Tibial artery (tissue), 4 donors: ENCODE measurements at regions not wholly inside any gene's neighbourhood (a gene's known extent, or its start where the extent isn't known, plus 50 kb on each side); places are given as distances from the start of the nearest gene placed in this dataset.

ENCODE experiments used
- DNase-seq, 2 donors: peaks; one replicate each; pipeline ENCODE4 v3.0.0-alpha.2; 2019
- H3K27ac ChIP-seq, 2 donors: fragments of 200-600 bp; sonication (generic) in 1 of 2; 1 replicate in 1 of 2; 2 replicates in 1 of 2; pipeline ENCODE4 v1.5.1; 2018 to 2019; ENCODE audit warnings: mild to moderate bottlenecking in 1 of 2
- H3K27me3 ChIP-seq, 2 donors: fragments of 200-600 bp; sonication (generic) in 1 of 2; one replicate each; pipeline versions ENCODE4 v1.5.1 to v1.6.0; 2016 to 2019
- H3K36me3 ChIP-seq, 3 donors: fragments of 200-600 bp; sonication (generic) in 2 of 3; one replicate each; pipeline ENCODE4 v1.5.1; 2016 to 2019; ENCODE audit warnings: mild to moderate bottlenecking in 2 of 3
- H3K4me1 ChIP-seq, 4 donors: fragments of 200-600 bp; sonication (generic) in 2 of 4; 1 replicate in 3 of 4; 2 replicates in 1 of 4; pipeline ENCODE4 v1.5.1; 2016 to 2019
- H3K4me3 ChIP-seq, 2 donors: fragments of 200-600 bp; sonication (generic) in 1 of 2; 1 replicate in 1 of 2; 2 replicates in 1 of 2; pipeline ENCODE4 v1.5.1; 2018 to 2019; ENCODE audit warnings: mild to moderate bottlenecking in 2 of 2
- H3K9me3 ChIP-seq, 3 donors: fragments of 200-600 bp; sonication (generic) in 1 of 3; one replicate each; pipeline ENCODE4 v1.5.1; 2016 to 2019
- intact Hi-C: fragments of 100-400 bp; cut with DNase I; formaldehyde crosslinking; loops from one replicate; pipeline ENCODE4 v1.15.0; 2023; ENCODE audit warnings: low total_unique reads
- TF ChIP-seq, protein P1 (sequence below), 2 experiments: fragments of 200-600 bp in 1 of 2; fragments of 450-650 bp in 1 of 2; IDR thresholded peaks; one replicate each; pipeline ENCODE4 v1.5.1; 2017 to 2019; ENCODE audit warnings: antibody characterized with exemption in 2 of 2, mild to moderate bottlenecking in 1 of 2, moderate library complexity in 1 of 2

DNA sequence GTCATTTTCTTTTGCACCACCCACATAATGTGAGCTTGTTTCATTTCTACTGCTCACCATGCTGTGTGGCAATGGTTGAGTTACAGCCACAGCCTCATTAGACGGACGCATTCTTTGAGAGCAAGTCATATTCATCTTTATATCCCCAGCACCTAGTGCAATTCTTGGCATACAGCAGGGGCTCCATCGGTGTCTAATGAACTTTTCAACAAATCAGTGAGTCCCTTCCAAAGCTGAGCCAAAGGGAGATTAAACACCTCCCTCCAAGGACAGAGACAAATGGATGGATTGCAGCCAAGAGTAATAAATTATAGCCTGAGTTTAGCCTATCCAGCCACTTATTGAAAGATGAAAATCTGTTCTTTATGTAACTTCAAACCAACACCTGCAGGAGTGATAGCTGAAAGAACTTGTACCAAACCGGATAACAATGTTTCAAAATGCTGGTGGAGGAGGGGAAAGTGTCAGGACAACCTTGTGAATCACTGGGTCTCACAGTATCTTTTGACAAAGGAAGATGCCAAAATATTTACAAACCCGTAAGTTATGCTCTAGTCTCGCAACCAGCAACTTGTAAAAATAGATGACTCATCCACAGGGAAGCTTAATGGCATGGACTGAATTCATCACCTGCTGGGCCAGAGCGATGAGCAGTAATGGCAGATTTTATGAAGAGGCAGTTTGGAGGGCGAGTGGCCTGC lies 139.0 kb downstream of the PXDC1 start:
- intact Hi-C loops = no loop called here
- TF ChIP-seq, protein P1, sequence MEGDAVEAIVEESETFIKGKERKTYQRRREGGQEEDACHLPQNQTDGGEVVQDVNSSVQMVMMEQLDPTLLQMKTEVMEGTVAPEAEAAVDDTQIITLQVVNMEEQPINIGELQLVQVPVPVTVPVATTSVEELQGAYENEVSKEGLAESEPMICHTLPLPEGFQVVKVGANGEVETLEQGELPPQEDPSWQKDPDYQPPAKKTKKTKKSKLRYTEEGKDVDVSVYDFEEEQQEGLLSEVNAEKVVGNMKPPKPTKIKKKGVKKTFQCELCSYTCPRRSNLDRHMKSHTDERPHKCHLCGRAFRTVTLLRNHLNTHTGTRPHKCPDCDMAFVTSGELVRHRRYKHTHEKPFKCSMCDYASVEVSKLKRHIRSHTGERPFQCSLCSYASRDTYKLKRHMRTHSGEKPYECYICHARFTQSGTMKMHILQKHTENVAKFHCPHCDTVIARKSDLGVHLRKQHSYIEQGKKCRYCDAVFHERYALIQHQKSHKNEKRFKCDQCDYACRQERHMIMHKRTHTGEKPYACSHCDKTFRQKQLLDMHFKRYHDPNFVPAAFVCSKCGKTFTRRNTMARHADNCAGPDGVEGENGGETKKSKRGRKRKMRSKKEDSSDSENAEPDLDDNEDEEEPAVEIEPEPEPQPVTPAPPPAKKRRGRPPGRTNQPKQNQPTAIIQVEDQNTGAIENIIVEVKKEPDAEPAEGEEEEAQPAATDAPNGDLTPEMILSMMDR (IDR thresholded peaks at IDR 0.05) = no peak
- H3K36me3 ChIP-seq = no peaks in the 10 kb centered on the region
- H3K27me3 ChIP-seq = no peaks in the 10 kb centered on the region
- H3K9me3 ChIP-seq = no peaks in the 10 kb centered on the region
- H3K27ac ChIP-seq = no peak overlapping the region
- DNase-seq = no peak
- H3K4me1 ChIP-seq = no peaks in the 10 kb centered on the region
- no peak overlapping the region for H3K4me3 ChIP-seq

DNA sequence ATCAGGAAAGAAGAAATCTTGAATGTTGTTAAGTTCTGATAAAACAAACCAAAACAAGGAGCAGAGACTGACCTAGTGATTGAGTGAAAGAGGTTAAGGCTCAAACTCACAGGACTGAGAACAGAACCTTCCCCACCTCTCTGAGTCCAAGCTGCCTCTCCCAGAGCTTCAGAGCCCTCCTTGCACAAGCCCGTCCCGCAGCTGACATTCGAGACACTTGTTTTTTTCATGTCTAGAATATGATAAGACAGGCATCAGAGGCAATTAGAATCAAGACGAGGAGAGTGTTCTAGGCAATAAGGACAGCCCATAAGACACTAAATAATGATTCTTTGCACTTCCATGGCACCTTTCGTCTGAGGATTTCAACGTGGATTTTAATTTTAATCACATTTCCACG lies 140.6 kb downstream of the PXDC1 start:
- H3K9me3 ChIP-seq = no peaks in the 10 kb centered on the region
- no peaks in the 10 kb centered on the region for H3K36me3 ChIP-seq
- H3K27me3 ChIP-seq = no peaks in the 10 kb centered on the region
- no peaks in the 10 kb centered on the region for H3K4me1 ChIP-seq
- no peak overlapping the region for H3K27ac ChIP-seq
- no peak overlapping the region for H3K4me3 ChIP-seq
- no peak for DNase-seq
- TF ChIP-seq, protein P1 (IDR thresholded peaks at IDR 0.05) = no peak
- intact Hi-C loops = no loop called here

DNA sequence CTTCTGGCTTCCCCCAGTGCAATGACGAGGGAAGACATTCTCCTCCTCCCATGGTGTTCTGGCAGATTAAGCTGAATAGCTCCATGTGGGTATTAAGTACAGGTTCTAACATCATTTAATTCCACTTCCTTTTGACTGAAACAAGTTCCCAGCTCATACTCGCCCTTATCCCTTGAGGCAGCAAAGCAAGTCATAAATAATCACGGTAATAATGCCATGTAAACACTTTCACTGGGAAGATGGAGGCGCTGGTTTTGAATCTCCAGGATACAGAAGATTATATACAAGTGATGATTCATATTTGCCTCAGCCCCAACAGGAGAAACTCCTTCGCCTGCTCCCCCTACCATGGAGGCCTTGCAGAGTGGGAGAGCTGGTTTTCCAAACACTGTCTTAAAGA lies 141.3 kb downstream of the PXDC1 start:
- H3K36me3 ChIP-seq = no peaks in the 10 kb centered on the region
- H3K4me3 ChIP-seq = no peak overlapping the region
- no peaks in the 10 kb centered on the region for H3K9me3 ChIP-seq
- no peaks in the 10 kb centered on the region for H3K4me1 ChIP-seq
- no peaks in the 10 kb centered on the region for H3K27me3 ChIP-seq
- intact Hi-C loops = no loop called here
- DNase-seq = no peak
- H3K27ac ChIP-seq = no peak overlapping the region
- TF ChIP-seq, protein P1 (IDR thresholded peaks at IDR 0.05) = no peak

DNA sequence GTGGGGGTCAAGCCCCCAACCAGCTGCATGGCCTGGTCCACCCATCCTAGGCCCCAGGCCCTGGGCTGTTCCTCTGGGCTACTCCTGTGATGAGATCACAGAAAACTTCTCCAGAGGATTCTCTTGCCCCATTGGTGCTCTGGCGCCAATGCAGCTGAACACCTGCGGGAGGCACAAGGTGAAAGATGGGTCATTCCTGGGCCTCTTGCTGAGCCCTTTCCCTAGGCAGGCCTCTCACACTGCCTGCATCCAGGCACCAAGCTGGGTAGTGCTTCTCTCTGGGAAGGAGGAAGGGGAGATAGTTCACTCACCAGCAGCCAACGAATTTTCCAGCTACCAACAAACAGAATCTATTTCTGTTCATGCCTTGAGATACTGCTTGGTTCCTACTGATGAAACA lies 142.1 kb downstream of the PXDC1 start:
- H3K27me3 ChIP-seq = no peaks in the 10 kb centered on the region
- no peaks in the 10 kb centered on the region for H3K9me3 ChIP-seq
- TF ChIP-seq, protein P1 (IDR thresholded peaks at IDR 0.05) = no peak
- no peak overlapping the region for H3K27ac ChIP-seq
- DNase-seq = no peak
- no peaks in the 10 kb centered on the region for H3K36me3 ChIP-seq
- H3K4me1 ChIP-seq = no peaks in the 10 kb centered on the region
- intact Hi-C loops = no loop called here
- no peak overlapping the region for H3K4me3 ChIP-seq

DNA sequence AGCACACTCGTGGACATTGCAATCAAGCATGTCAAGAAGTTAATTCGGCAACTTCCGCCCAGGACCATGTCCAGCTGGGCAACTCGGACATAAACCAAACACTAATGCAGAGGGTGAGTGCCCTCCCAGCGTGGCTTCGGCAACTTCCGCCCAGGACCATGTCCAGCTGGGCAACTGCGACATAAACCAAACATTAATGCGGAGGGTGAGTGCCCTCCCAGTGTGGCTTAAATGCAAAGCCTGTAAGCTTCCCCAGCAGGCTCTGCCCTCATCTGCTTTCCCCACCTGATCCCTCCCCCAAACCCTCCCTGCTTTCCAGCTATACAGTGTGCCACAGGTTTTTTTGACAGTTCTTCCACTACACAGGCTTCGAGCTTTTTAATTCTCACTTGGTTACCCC lies 143.4 kb downstream of the PXDC1 start:
- TF ChIP-seq, protein P1 (IDR thresholded peaks at IDR 0.05) = no peak
- Histone ChIP-seq H3K4me3 (no peak overlapping the region), H3K27me3 (no peaks in the 10 kb centered on the region), H3K27ac (no peak overlapping the region), H3K9me3 (no peaks in the 10 kb centered on the region), H3K36me3 (no peaks in the 10 kb centered on the region), H3K4me1 (no peaks in the 10 kb centered on the region)
- intact Hi-C loops = no loop called here
- DNase-seq = no peak

DNA sequence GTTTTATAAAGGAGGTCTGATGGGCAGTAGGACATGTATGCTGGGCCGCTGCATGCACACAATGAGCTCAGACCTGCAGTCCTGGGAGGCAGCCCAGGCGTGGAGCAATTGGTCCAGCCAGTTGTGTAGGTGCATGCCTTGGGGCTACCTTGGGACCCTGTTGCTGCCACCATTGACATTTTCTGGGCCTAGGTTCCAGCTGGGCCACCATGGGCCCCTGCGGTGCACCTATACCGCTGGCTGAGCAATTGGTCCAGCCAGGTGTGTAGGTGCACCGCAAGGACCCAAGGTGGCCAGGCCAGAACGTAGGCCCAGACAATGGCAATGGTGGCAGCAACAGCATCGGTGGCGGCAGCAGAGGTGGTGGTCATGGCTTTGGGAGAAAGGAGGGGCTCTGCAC lies 143.9 kb downstream of the PXDC1 start:
- DNase-seq = no peak
- no peak overlapping the region for H3K27ac ChIP-seq
- intact Hi-C loops = no loop called here
- H3K27me3 ChIP-seq = no peaks in the 10 kb centered on the region
- TF ChIP-seq, protein P1 (IDR thresholded peaks at IDR 0.05) = no peak
- no peaks in the 10 kb centered on the region for H3K36me3 ChIP-seq
- H3K9me3 ChIP-seq = no peaks in the 10 kb centered on the region
- H3K4me3 ChIP-seq = no peak overlapping the region
- H3K4me1 ChIP-seq = no peaks in the 10 kb centered on the region
